HCEC 1CT (cell line): ENCODE measurements at regions not wholly inside any gene's neighbourhood (a gene's known extent, or its start where the extent isn't known, plus 50 kb on each side); places are given as distances from the start of the nearest gene placed in this dataset.
"Not testable (repeated sequence)": the region's sequence is repeated elsewhere in the genome, so short reads cannot be mapped to it uniquely, and the experiment has no call there.

ENCODE experiments used
- DNase-seq: peaks from one replicate; pipeline ENCODE4 v3.0.0-alpha.2; 2017

GRCh38 chr9:63912451-63912850 lies 1372.6 kb downstream of the FOXD4L5 start:
- DNase-seq: not testable (repeated sequence)

- DNase-seq: not testable (repeated sequence)
Measured at GRCh38 chr9:63909076-63909475, 1375.9 kb downstream of the FOXD4L5 start.

- DNase-seq: not testable (repeated sequence)
Measured at GRCh38 chr9:63899637-63900190, 1385.3 kb downstream of the FOXD4L5 start.

DNA sequence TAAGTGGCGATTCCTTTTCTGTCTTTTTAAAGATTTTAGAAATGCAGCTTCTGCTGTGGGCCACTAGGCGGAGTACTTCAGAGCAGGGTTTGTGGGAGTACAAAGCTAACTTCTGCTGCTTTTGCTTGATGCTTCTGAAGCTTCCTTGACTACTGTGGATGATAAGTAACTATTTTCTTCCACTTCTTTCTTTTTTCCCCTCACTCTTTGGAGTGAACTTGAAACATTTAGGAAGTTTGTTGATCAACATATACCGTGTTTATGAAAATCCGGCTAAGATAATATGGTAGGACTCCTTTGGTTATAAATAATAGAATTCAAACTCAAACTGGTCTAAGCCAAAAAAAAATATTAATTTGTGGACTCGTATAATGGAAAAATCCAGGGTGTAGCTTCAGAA lies 1403.6 kb downstream of the FOXD4L5 start:
- not testable (repeated sequence) for DNase-seq

GRCh38 chr9:63876380-63876779 lies 1408.6 kb downstream of the FOXD4L5 start:
- not testable (repeated sequence) for DNase-seq

GRCh38 chr9:63859475-63860215 lies 1425.4 kb downstream of the FOXD4L5 start:
- no peak for DNase-seq

DNA sequence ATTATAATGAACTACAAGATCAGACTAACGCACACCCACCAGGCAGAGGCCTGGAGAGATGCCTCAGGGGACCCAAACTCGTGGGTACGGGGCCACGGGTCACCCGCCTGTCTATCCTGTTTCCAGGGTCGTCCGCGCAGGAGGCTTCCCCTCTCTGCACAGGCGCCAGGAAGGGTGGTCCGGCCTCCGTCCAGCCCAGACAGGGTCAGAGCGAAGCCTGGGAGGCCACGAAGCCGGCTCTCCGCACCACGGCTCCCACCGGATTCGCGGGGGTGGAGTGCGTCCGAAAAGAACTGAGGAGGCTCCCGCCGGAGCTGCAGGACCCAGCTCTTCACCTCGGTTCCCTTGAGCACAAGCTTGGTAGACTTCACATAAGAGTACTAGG lies 1425.9 kb downstream of the FOXD4L5 start:
- not testable (repeated sequence) for DNase-seq

DNA sequence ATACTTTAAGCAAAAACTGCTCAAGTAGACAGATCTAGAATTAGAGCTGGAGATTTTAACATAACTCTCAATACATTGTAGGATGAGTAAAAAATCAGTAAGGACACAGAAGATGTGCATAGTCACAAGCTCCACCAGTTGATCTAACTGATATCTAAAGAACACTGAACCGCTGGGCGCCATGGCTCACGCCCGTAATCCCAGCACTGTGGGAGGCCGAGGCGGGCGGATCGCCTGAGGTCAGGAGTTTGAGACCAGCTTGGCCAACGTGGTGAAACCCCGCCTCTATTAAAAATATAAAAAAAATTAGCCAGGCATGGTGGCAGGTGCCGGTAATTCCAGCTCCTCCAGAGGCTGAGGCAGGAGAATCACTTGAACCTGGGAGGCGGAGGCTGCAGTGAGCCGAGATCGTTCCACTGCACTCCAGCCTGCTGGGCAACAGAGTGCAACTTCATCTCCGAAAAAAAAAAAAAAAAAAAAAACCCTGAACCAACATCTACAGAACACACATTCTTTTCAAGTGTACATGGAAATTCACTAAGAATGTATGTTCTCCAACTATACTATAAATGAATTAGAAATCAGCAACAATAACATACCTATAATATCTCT lies 1431.8 kb downstream of the FOXD4L5 start:
- DNase-seq: not testable (repeated sequence)

DNA sequence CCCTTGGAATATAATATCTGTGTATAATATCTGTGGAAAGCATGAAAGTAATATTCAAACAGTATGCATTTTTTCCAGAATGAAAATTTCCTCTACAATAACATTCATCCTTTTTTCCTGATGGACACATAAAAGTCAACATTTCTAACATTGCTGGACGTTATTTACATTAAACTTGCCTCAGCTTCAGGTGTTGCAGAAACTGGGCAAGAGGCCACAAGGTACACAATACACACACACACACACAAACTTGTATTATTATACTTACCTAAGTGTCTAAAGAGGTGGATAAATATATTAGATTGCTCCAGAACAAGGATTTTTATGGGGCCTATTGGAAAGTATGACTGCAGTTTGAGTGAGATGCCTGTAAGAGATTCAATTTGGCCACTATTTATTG lies 1460.2 kb downstream of the FOXD4L5 start:
- DNase-seq: not testable (repeated sequence)

GRCh38 chr9:63823375-63824201 lies 1461.4 kb downstream of the FOXD4L5 start:
- DNase-seq: not testable (repeated sequence)

GRCh38 chr9:63822615-63823374 lies 1462.2 kb downstream of the FOXD4L5 start:
- DNase-seq: not testable (repeated sequence)

DNA sequence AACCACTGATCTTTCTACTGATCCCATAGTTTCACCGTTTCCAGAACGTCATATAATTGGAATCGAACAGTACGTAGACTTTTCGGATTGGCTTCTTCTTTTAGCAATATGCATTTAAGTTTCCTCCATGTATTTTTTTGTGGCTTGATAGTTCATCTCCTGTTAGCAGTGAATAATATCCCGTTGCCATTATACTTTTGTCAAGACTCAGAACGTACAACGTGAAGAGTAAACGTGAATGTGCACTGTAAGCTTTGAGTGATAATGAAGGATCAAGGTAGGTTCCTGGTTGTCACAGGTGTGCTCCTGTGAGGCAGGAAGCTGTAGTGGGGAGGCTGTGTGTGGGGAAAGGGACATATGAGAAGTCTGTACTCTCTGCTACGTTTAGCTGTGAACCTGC lies 1463.7 kb downstream of the FOXD4L5 start:
- not testable (repeated sequence) for DNase-seq

- DNase-seq: not testable (repeated sequence)
Measured at GRCh38 chr9:63820882-63821281, 1464.1 kb downstream of the FOXD4L5 start.

GRCh38 chr9:63820383-63820782 lies 1464.6 kb downstream of the FOXD4L5 start:
- not testable (repeated sequence) for DNase-seq

DNA sequence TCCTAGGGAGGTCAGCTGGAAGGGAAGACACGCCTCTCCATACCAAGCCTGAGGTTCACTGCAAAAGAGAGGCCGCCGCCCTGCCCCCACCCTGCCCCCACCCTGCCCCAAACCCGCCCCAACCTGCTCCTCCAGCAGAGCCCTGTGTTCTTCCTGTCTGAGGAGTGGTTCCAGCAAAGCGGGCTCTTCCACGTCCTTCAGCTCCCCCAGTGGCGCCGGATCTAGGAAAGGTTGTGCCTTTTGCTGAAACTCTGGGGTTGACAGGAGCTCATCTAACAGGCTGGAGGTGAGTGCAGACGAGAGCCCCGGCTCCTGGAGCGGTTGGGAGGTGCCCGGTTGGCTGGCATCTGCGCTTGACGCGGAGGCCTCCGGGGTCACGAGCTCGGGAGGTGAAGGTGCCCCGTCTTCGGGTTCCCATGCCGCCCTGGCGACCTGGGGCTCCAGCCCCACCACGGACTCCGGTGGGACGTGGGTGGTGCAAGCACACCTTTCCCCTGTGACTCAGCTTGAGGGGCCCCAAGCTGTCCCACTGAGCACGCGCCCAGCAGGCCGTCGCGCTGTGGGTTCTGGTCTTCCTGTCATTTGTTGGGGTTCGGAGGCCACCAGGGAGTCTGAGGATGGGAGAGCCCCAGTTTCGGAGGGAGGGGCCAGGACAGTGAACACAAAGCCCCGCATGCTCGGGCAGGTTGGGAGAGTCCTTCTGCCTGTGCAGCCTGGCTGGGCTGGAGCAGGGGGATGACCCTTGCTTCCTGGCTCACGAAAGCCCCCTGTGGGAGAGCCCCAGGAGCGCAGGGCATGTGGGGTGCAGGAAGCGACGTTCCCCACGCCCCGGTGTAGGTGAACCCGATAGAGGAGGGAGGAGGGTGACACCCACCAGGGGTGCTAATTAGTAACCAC lies 1467.1 kb downstream of the FOXD4L5 start:
- DNase-seq: no peak

DNA sequence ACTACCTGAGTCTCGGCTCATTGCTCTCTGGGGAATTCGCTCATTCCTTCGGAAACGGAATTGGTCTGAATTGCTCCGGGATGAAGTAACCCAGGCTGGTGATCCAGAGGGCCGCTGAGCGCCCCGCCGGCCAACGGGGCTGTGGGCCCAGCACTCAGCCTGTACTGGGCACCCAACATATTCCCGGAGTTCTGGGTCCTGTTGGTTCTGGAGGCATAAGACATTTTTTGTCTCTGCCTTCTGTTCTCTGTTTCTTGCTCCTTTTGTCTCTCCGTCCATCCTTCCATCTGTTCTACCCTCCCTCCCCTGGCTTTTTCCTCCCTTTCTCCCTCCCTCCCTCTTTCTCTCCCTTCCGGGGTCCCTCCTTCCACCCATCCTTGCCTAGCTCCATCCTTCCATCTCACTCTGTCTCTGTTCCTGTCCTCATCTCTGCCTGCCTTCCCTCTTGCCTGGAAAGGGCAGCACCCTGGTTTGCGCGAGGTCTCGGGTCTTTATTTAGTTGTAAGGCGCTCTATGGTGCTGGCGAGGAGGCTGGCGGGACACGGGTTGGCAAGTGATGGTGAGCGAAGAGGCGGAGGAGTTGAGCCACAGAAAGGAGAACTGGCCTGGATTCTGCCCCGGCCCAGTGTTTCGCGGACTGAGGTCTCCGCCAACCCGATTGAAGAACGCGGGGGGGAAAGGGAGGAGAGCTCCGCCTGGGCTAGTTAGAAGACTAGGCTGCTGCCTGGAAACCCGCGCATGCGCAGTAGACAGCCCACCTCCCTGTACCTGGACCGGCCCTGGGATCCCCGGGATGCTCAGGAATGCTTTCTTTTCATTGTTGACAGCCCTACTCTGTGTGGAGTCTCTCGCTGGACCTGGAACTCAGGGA lies 1468.0 kb downstream of the FOXD4L5 start:
- peak; percentile 61 for DNase-seq

DNA sequence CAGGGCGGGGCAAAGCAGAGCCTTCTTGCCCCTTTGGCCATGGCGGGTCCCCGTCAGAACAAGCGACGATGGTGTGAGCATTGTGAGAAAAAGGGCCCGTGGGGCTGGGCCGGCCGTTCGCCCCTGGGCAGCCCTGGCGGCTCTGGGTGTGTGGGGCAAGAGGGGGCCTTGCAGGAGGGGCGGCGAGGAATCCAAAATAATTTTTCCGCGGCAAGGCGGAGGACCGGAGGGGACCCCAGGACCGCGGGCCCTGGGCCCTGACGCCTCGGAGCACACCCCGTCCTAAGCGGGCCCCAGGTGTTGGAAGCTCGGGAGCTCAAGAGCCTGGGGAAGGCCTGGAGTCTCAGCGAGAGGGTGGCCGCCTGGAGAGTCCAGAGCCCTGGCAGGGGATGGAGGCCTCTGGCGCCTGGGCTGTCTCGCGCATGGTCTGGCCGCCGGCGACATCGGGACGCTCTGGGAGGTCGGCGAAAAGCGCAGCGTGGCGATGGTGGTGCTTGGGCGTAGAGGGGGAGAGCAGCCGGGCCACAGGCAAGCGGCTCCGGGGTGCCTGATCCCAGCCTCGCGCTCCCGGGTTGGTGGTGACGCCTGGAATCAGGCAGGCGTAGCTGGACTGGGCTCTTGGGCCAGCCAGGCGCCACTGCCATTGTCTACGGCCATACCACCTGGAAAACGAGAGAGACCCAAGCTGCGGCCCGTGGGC lies 1469.9 kb downstream of the FOXD4L5 start:
- DNase-seq: not testable (repeated sequence)

GRCh38 chr9:63813391-63814021 lies 1471.5 kb downstream of the FOXD4L5 start:
- not testable (repeated sequence) for DNase-seq

DNA sequence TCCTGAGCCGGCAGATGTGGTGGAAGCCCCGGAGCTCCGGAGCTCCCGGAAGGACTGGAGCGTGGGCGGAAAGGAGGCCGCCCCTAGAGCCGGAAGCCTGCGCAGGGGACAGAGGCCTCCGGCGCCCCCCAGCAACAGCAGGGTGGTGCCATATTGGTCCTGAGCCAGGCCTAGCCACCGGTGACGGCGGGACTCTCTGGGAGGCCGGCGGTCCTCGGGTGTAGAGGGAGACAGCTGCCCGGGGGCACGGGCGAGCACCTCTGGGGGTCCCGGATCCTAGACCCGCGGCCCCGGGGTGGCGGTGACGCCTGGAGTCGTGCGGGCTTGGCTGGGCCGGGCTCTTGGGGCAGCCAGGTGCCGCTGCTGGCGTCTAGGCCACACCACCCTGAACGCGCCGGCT lies 1472.2 kb downstream of the FOXD4L5 start:
- not testable (repeated sequence) for DNase-seq
